ENCODE measurements at regions not wholly inside any gene's neighbourhood (a gene's known extent, or its start where the extent isn't known, plus 50 kb on each side); places are given as distances from the start of the nearest gene placed in this dataset.

DNA sequence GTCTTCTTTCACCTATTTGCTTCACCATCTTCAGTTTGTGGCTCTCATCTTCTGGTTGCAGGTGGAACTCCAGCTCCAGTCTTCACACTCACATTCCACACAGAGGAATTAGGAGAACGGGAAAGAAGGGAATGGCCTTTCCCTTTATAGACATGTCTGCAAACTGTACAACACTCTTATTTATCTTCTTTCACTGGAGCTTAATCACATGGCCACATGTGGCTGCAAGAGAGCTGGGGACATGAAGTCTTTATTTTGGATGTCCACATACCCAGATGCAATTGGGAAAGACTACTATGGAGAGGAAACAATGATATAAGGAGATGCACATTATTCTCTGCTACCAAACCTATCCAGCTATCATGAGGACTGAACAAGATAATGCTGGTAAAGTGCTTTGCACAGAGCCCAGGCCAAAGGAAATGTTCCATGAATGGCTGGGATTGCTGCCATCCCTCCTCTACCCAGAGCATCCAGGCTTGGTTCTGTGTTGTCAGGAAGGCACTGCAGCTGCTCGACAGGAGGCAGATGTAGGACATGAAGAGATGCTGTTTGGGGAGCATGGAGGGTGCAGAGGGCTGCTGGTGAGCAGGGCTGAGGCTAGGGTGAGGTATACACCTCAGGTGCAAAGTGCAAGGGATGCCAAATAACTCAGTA lies 183.8 kb upstream of the TBX20 start (continued):
- TF ChIP-seq, protein P1, sequence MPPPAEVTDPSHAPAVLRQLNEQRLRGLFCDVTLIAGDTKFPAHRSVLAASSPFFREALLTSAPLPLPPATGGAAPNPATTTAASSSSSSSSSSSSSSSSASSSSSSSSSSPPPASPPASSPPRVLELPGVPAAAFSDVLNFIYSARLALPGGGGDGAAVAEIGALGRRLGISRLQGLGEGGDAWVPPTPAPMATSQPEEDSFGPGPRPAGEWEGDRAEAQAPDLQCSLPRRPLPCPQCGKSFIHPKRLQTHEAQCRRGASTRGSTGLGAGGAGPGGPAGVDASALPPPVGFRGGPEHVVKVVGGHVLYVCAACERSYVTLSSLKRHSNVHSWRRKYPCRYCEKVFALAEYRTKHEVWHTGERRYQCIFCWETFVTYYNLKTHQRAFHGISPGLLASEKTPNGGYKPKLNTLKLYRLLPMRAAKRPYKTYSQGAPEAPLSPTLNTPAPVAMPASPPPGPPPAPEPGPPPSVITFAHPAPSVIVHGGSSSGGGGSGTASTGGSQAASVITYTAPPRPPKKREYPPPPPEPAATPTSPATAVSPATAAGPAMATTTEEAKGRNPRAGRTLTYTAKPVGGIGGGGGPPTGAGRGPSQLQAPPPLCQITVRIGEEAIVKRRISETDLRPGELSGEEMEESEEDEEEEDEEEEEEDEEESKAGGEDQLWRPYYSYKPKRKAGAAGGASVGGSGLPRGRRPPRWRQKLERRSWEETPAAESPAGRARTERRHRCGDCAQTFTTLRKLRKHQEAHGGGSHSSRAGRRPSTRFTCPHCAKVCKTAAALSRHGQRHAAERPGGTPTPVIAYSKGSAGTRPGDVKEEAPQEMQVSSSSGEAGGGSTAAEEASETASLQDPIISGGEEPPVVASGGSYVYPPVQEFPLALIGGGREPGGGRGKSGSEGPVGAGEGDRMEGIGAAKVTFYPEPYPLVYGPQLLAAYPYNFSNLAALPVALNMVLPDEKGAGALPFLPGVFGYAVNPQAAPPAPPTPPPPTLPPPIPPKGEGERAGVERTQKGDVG (CRISPR knock-in tag; IDR thresholded peaks at IDR 0.05): no peak
- TF ChIP-seq SIN3A (IDR thresholded peaks at IDR 0.05; ENCODE audit: low read depth, low read length): no peak
- no peak for TF ChIP-seq NBN (IDR thresholded peaks at IDR 0.05)

DNA sequence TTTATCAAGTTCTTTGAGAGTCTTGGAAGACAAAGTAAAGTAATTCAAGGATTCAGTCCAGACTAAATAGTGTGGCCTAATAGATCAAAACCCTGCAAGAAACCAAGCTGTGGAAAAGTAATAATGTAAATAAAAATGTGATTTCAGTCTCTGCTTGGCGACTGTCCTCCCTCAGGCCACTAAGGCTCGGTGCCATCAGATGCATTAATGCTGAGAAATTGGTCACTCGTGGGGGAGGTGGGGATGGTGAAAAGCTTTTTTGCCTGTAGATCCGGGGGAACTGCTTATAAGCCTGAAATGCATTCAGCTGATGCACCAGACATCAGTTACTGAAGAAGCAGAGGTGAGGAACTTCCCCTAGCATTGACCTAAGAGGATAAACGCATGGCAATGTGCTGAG lies 182.6 kb upstream of the TBX20 start:
- Histone ChIP-seq H3K36me3 (ENCODE audit: control insufficient read depth in 2 of 2, insufficient read depth in 2 of 2, low read length in 1 of 2) (no peaks in the 10 kb centered on the region), H2AFZ (ENCODE audit: control insufficient read depth, low read depth, low read length) (no peak overlapping the region), H3K9me3 (replicated peaks; ENCODE audit: control insufficient read depth, insufficient read depth, low read length) (no peaks in the 10 kb centered on the region), H3K4me2 (ENCODE audit: control insufficient read depth, insufficient read depth) (no peak overlapping the region), H3K4me1 (ENCODE audit: control insufficient read depth, insufficient read depth, low read length) (no peaks in the 10 kb centered on the region), H3K27ac (ENCODE audit: control insufficient read depth, insufficient read depth) (no peak overlapping the region), H4K20me1 (ENCODE audit: control insufficient read depth, insufficient read depth) (no peaks in the 10 kb centered on the region), H3K27me3 (replicated peaks in 1 of 2; ENCODE audit: control insufficient read depth in 2 of 2, insufficient read depth in 2 of 2, low read length in 1 of 2) (no peaks in the 10 kb centered on the region), H3K9ac (ENCODE audit: control insufficient read depth, insufficient read depth, low read length) (no peak overlapping the region), H3K4me3 (no peak overlapping the region), H3K79me2 (ENCODE audit: control insufficient read depth, insufficient read depth, low read length) (no peaks in the 10 kb centered on the region)
- in situ Hi-C loops (cut with MboI) (no loop called here), intact Hi-C loops (cut with micrococcal nuclease; ENCODE audit: unreplicated experiment) (no loop called here)
- no TSS peak for BruUV-seq (replicated peaks)
- WGBS (ENCODE audit: insufficient coverage, insufficient replicate concordance, low lambda C conversion rate, missing lambda C conversion rate): 8% methylated on average over 5 of the region's 5 CpGs
- POLR2A ChIA-PET: no interaction called here
- RAD21 ChIA-PET (ENCODE audit: unreplicated experiment): no interaction called here
- SMC1A ChIA-PET (ENCODE audit: uncharacterized antibody, unreplicated experiment): interaction anchor here (1.4 kb wide), 1 partner anchor 10 kb away, joined by 4 read pairs; no protein-coding TSS in a partner anchor
- CTCF ChIA-PET: interaction anchor here (1.4 kb wide), 1 partner anchor 11 kb away, joined by 4 read pairs; no protein-coding TSS in a partner anchor
- no peak for ATAC-seq
- no peak for DNase-seq (ENCODE audit: low read depth, low spot score)
- no peak for FAIRE-seq
- TF ChIP-seq CBFB (IDR thresholded peaks at IDR 0.05; ENCODE audit: low read depth): no peak
- no peak for TF ChIP-seq STAT1 (conservative IDR thresholded peaks at IDR 0.05)
- no peak for TF ChIP-seq EED (IDR thresholded peaks at IDR 0.05; ENCODE audit: low read depth)
- no peak for TF ChIP-seq NFXL1 (IDR thresholded peaks at IDR 0.05; ENCODE audit: borderline replicate concordance)
- no peak for TF ChIP-seq HDAC2 (IDR thresholded peaks at IDR 0.05)
- TF ChIP-seq, protein P2, sequence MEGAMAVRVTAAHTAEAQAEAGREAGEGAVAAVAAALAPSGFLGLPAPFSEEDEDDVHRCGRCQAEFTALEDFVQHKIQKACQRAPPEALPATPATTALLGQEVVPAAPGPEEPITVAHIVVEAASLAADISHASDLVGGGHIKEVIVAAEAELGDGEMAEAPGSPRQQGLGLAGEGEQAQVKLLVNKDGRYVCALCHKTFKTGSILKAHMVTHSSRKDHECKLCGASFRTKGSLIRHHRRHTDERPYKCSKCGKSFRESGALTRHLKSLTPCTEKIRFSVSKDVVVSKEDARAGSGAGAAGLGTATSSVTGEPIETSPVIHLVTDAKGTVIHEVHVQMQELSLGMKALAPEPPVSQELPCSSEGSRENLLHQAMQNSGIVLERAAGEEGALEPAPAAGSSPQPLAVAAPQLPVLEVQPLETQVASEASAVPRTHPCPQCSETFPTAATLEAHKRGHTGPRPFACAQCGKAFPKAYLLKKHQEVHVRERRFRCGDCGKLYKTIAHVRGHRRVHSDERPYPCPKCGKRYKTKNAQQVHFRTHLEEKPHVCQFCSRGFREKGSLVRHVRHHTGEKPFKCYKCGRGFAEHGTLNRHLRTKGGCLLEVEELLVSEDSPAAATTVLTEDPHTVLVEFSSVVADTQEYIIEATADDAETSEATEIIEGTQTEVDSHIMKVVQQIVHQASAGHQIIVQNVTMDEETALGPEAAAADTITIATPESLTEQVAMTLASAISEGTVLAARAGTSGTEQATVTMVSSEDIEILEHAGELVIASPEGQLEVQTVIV (IDR thresholded peaks at IDR 0.05; ENCODE audit: borderline replicate concordance, partially characterized antibody): no peak
- no peak for TF ChIP-seq ZBTB11 (CRISPR knock-in tag; IDR thresholded peaks at IDR 0.05)
- TF ChIP-seq USF2 (IDR thresholded peaks at IDR 0.05; ENCODE audit: borderline replicate concordance, low read depth, low read length): no peak
- TF ChIP-seq ATF7 (IDR thresholded peaks at IDR 0.05; ENCODE audit: low read depth): no peak
- TF ChIP-seq SP1 (IDR thresholded peaks at IDR 0.05; ENCODE audit: low read depth, low read length): no peak
- TF ChIP-seq NFIC (IDR thresholded peaks at IDR 0.05; ENCODE audit: low read depth, low read length): no peak

Data from GM12878 (cell line).